GM12891 (cell line): ENCODE measurements at regions not wholly inside any gene's neighbourhood (a gene's known extent, or its start where the extent isn't known, plus 50 kb on each side); places are given as distances from the start of the nearest gene placed in this dataset.

Experiments
- POLR2A ChIP-seq: IDR thresholded peaks from 2 replicates; pipeline ENCODE4 v1.6.1; 2011; ENCODE audit warnings: low read depth, low read length, control low read depth
- POLR2AphosphoS5 ChIP-seq: IDR thresholded peaks from 2 replicates; pipeline ENCODE4 v1.6.1; 2011; ENCODE audit warnings: low read depth, low read length, control low read depth

DNA sequence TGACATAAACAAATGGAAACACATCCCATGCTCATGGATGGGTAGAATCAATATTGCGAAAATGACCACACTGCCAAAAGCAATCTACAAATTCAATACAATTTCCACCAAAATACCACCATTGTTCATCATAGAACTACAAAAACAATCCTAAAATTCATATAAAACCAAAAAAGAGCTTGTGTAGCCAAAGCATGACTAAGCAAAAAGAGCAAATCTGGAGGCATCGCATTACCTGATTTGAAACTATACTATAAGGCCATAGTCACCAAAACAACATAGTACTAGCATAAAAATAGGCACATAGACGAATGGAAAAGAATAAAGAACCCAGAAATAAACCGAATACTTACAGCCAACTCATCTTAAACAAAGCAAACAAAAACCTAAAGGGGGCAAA lies 342.8 kb upstream of the AGA start:
- TF ChIP-seq POLR2AphosphoS5, result no peak
- no peak for TF ChIP-seq POLR2A
